Smooth muscle cell (in vitro differentiated cells): ENCODE measurements at regions not wholly inside any gene's neighbourhood (a gene's known extent, or its start where the extent isn't known, plus 50 kb on each side); places are given as distances from the start of the nearest gene placed in this dataset.

ENCODE experiments used
- DNase-seq: peaks from one replicate; lab custom pipeline; 2025; ENCODE audit not compliant: unreplicated experiment; lab: John Stamatoyannopoulos, UW
- H2AFZ ChIP-seq: fragments of 200-600 bp; sonication (generic); 2 replicates; pipeline ENCODE4 v1.6.0; 2016; ENCODE audit warnings: antibody characterized with exemption, low read depth, mild to moderate bottlenecking
- H3F3A ChIP-seq: fragments of 200-600 bp; sonication (generic); 2 replicates; pipeline ENCODE4 v1.6.0; 2017; ENCODE audit warnings: antibody characterized with exemption, low read depth
- H3K27ac ChIP-seq: fragments of 200-600 bp; sonication (generic); 2 replicates; pipeline ENCODE4 v1.5.1; 2016; ENCODE audit warnings: low read depth, mild to moderate bottlenecking
- H3K27me3 ChIP-seq: fragments of 200-600 bp; sonication (generic); 2 replicates; pipeline ENCODE4 v1.6.1; 2016; ENCODE audit warnings: low read depth, mild to moderate bottlenecking
- H3K36me3 ChIP-seq: fragments of 200-600 bp; sonication (generic); 2 replicates; pipeline ENCODE4 v1.5.1; 2016; ENCODE audit warnings: low read depth
- H3K4me1 ChIP-seq: fragments of 200-600 bp; sonication (generic); 2 replicates; pipeline ENCODE4 v1.5.1; 2016; ENCODE audit warnings: low read depth
- H3K4me2 ChIP-seq: fragments of 200-600 bp; sonication (generic); 2 replicates; pipeline ENCODE4 v1.6.0; 2016; ENCODE audit warnings: mild to moderate bottlenecking
- H3K4me3 ChIP-seq: fragments of 200-600 bp; sonication (generic); 2 replicates; pipeline ENCODE4 v1.5.1; 2016; ENCODE audit warnings: mild to moderate bottlenecking
- H3K79me2 ChIP-seq: fragments of 200-600 bp; sonication (generic); 2 replicates; pipeline ENCODE4 v1.6.0; 2016; ENCODE audit warnings: low read depth, mild to moderate bottlenecking
- H3K9ac ChIP-seq: fragments of 200-600 bp; sonication (generic); 2 replicates; pipeline ENCODE4 v1.6.0; 2016; ENCODE audit warnings: low read depth
- H3K9me3 ChIP-seq: fragments of 200-600 bp; sonication (generic); replicated peaks from 2 replicates; pipeline ENCODE4 v1.5.1; 2016; ENCODE audit warnings: low read depth
- H4K20me1 ChIP-seq: fragments of 200-600 bp; sonication (generic); 2 replicates; pipeline ENCODE4 v1.6.0; 2016; ENCODE audit warnings: low read depth
- WGBS: methylation state at CpG from one replicate; pipeline ENCODE4 v1.1.7; 2016; ENCODE audit warnings: low lambda C conversion rate; 5-methylcytosine and 5-hydroxymethylcytosine counted together
- TF ChIP-seq, protein P1 (sequence below): fragments of 200-600 bp; sonication (generic); IDR thresholded peaks from 2 replicates; pipeline ENCODE4 v1.5.1; 2017; ENCODE audit warnings: borderline replicate concordance, mild to moderate bottlenecking, antibody characterized with exemption; ENCODE audit not compliant: insufficient read depth, poor library complexity, severe bottlenecking

DNA sequence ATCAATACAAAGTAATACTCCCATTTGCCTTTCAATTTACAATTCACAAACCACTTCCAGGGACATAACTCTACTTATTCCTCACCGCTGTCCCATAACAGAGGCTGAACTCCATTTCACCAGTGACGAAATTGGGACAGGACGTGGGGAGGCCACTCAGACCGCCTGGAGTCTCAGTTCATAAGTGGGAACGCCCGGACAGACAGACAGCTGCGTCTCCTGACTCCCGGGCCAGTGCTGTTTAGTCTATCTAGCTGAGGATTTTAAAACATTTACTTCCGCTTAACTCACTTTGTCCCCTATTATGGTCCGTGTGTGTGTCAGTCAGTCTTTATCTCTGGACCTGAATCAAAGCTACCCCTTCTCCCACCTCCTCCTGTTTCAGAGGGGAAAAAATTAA is 67.4 kb upstream of the ZNF438 start:
- WGBS = 75% methylated on average over 10 of the region's 10 CpGs
- Histone ChIP-seq H3K4me3 (no peak overlapping the region), H3K9me3 (no peaks in the 10 kb centered on the region), H3F3A (no peaks in the 10 kb centered on the region), H3K27ac (peak overlapping the region; percentile 63), H3K36me3 (no peaks in the 10 kb centered on the region), H3K27me3 (no peaks in the 10 kb centered on the region), H4K20me1 (no peaks in the 10 kb centered on the region), H3K79me2 (no peaks in the 10 kb centered on the region), H3K4me1 (peaks cover 24% of the 10 kb centered on the region), H3K9ac (no peak overlapping the region), H3K4me2 (no peak overlapping the region), H2AFZ (no peak overlapping the region)
- TF ChIP-seq, protein P1, sequence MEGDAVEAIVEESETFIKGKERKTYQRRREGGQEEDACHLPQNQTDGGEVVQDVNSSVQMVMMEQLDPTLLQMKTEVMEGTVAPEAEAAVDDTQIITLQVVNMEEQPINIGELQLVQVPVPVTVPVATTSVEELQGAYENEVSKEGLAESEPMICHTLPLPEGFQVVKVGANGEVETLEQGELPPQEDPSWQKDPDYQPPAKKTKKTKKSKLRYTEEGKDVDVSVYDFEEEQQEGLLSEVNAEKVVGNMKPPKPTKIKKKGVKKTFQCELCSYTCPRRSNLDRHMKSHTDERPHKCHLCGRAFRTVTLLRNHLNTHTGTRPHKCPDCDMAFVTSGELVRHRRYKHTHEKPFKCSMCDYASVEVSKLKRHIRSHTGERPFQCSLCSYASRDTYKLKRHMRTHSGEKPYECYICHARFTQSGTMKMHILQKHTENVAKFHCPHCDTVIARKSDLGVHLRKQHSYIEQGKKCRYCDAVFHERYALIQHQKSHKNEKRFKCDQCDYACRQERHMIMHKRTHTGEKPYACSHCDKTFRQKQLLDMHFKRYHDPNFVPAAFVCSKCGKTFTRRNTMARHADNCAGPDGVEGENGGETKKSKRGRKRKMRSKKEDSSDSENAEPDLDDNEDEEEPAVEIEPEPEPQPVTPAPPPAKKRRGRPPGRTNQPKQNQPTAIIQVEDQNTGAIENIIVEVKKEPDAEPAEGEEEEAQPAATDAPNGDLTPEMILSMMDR = no peak
- no peak for DNase-seq

DNA sequence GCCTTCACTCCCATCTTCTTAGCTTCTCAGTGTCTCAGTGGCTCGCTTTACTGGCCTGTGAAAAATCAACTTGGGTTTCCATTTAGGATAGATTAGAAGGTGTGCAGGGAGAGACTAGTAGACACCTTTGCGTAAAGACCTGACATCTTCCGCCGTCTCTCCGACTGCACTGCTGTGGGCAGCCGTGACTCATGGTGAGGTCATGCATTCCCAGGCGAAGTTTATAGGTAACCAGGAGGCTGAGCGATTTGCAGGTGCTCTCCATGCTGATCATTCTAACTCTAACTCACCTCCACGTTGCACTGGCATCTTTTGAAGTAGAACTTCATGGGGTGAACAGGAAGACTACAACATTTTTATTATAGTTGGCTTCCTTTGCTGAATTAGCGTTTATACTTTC is 68.0 kb upstream of the ZNF438 start:
- no peak overlapping the region for H3K4me2 ChIP-seq
- no peak overlapping the region for H3K9ac ChIP-seq
- WGBS = 63% methylated on average over 10 of the region's 10 CpGs

DNA sequence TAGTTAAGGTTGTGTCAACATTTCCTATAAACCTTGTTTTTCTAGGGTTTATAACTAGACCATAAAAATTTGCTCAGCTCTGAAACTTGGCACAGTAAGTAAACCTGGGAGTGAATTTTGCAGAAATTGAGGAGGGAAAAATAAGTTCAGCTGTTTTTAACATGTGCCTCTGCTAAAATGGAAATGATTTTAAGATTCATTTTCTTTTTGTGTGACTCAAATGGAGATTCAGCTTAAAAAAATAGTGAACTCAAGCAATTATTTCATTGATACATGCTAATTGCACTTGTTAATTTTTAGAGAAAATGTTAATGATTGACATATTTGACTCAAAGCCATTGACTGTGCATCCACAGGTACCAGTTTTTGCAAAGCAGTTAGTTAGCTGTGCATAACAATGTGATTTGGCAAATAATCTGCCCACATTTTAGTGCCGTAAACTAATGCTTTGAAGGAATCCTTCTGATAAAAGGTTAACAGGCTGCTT is 68.5 kb upstream of the ZNF438 start:
- Histone ChIP-seq H4K20me1 (no peaks in the 10 kb centered on the region), H3K79me2 (no peaks in the 10 kb centered on the region), H3F3A (no peaks in the 10 kb centered on the region), H3K36me3 (no peaks in the 10 kb centered on the region), H3K9ac (no peak overlapping the region), H2AFZ (no peak overlapping the region), H3K27me3 (no peaks in the 10 kb centered on the region), H3K4me2 (no peak overlapping the region), H3K4me1 (peaks cover 24% of the 10 kb centered on the region), H3K4me3 (no peak overlapping the region), H3K27ac (peak overlapping the region; percentile 50), H3K9me3 (no peaks in the 10 kb centered on the region)
- TF ChIP-seq, protein P1 = no peak
- 94% methylated on average over 1 of the region's 1 CpG for WGBS
- DNase-seq = no peak

More for the DNA sequence above, 68.0 kb upstream of the ZNF438 start:
- Histone ChIP-seq H3K9me3 (no peaks in the 10 kb centered on the region), H3K4me1 (peaks cover 24% of the 10 kb centered on the region), H3K27ac (peak overlapping the region; percentile 63), H3K27me3 (no peaks in the 10 kb centered on the region), H3K79me2 (no peaks in the 10 kb centered on the region), H4K20me1 (no peaks in the 10 kb centered on the region), H3F3A (no peaks in the 10 kb centered on the region), H3K4me3 (no peak overlapping the region), H2AFZ (no peak overlapping the region), H3K36me3 (no peaks in the 10 kb centered on the region)
- no peak for DNase-seq
- TF ChIP-seq, protein P1 = no peak

DNA sequence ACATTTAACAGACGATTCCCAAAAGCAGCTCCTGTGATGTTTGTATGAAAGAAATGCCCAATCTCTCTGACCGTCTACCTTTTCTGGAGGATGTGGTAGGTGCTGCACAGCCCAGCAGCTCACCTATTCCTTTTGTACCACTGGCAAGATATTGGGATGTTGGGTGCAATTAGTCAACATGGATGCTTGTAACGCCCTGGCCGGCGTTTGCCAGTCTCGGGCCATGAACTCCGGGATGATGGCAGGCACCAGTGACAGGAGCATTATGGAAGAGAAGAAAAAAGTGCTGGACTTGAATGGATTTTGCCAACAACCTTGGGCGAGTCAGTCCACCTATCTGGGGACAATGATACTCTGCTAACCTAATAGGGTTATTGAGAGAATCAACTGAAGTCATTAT is 69.0 kb upstream of the ZNF438 start:
- Histone ChIP-seq H2AFZ (no peak overlapping the region), H3K4me1 (peaks cover 24% of the 10 kb centered on the region), H3K4me3 (no peak overlapping the region), H3F3A (no peaks in the 10 kb centered on the region), H3K9ac (no peak overlapping the region), H4K20me1 (no peaks in the 10 kb centered on the region), H3K79me2 (no peaks in the 10 kb centered on the region), H3K27ac (no peak overlapping the region), H3K4me2 (no peak overlapping the region), H3K36me3 (no peaks in the 10 kb centered on the region), H3K27me3 (no peaks in the 10 kb centered on the region), H3K9me3 (no peaks in the 10 kb centered on the region)
- WGBS = 96% methylated on average over 8 of the region's 8 CpGs
- no peak for DNase-seq
- TF ChIP-seq, protein P1 = no peak
